NCI-H2171 treated with DMSO at 0.1 percent for 48 hours (cell line): ENCODE measurements at regions not wholly inside any gene's neighbourhood (a gene's known extent, or its start where the extent isn't known, plus 50 kb on each side); places are given as distances from the start of the nearest gene placed in this dataset.

Experiments used
- DNase-seq: peaks from one replicate; lab custom pipeline; 2025; lab: John Stamatoyannopoulos, UW

- DNase-seq = peak; percentile 30
Measured at GRCh38 chr13:99123101-99124045, 77.3 kb upstream of the UBAC2 start.

GRCh38 chr13:99124046-99124400 is 76.6 kb upstream of the UBAC2 start:
- no peak for DNase-seq

- peak; percentile 9 for DNase-seq
Measured at GRCh38 chr13:99124794-99125316, 75.8 kb upstream of the UBAC2 start.

GRCh38 chr13:99125326-99125915 is 75.2 kb upstream of the UBAC2 start:
- no peak for DNase-seq

DNA sequence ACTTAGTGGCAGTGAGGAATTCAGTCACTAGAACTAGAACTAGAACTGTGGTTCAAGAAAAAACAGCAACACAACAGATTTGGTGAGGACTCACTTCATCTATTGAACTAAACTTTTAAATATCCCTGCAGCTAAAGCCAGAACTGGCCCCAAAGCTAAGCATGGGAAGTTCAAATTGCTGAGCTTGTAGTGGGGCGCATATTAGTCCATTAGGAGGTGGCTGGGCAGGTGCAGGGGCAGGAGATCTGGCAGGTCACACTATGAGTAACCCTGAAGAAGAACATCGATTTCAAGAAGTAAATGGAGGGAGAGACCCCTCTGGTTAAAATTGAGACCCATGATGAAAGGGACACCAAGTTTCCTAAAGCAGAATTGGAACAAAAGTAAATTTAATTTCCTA is 73.8 kb upstream of the UBAC2 start:
- DNase-seq = no peak

- no peak for DNase-seq
Measured at GRCh38 chr13:99129050-99129449, 71.6 kb upstream of the UBAC2 start.

DNA sequence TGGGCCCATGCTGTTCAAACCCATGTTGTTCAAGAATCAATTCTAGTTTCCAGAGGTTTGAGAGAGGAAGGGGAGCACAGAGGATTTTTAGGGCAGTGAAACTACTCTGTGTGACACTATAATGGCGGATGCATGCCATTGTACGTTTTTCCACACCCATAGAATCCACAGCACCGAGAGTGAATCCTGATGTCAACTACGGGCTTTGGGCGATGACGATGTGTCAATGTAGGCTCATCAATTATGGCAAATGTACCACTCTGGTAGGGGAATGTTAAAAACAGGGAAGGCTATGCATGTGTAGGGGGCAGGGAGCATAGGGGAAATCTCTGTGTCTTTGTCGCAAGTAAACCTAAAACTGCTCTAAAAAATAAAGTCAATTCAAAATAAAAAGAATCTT is 70.7 kb upstream of the UBAC2 start:
- no peak for DNase-seq

- no peak for DNase-seq
Measured at GRCh38 chr13:99131410-99131809, 69.2 kb upstream of the UBAC2 start.

- no peak for DNase-seq
Measured at GRCh38 chr13:99132295-99132835, 68.3 kb upstream of the UBAC2 start.

GRCh38 chr13:99133230-99133629 is 67.4 kb upstream of the UBAC2 start:
- no peak for DNase-seq

- DNase-seq = no peak
Measured at GRCh38 chr13:99133848-99134247, 66.8 kb upstream of the UBAC2 start.

DNA sequence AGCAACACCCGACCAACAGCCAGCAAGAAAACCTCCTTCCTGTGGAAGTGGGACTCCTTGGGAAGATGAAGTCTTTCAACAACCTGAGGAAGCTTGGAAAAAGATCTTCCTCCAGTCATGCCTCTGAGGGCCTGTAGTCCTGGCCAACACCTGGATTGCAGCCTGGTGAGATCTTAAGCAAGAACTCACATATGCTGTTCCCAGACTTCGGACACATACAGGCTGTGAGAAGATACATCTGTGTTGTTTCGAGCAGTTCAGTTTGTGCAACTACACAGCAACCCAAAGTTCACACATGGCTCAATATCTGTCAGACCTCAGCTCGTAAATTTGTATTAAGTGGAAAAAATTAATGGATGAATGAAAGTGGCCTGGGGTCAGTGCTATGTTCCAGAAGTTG is 65.1 kb upstream of the UBAC2 start:
- DNase-seq = no peak

GRCh38 chr13:99136427-99136954 is 64.2 kb upstream of the UBAC2 start:
- DNase-seq = no peak

GRCh38 chr13:99140831-99141230 is 59.8 kb upstream of the UBAC2 start:
- DNase-seq = no peak

DNA sequence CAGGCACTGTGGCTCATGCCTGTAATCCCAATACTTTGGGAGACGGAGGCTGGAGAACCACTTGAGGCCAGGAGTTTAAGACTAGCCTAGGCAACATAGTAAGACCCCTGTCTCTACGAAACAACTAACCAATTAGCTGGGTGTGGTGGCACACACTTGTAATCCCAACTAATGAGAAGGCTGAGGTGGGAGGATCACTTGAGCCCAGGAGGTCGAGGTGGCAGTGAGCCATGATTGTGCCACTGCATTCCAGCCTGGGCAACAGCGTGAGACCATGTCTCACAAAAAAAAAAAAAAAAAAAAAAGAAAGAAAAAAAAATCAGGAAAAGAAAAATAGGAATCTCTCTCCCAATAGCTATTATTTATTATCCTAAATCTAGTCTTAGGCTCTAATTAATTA is 56.8 kb upstream of the UBAC2 start:
- DNase-seq = no peak

GRCh38 chr13:99144306-99144705 is 56.3 kb upstream of the UBAC2 start:
- DNase-seq = no peak

DNA sequence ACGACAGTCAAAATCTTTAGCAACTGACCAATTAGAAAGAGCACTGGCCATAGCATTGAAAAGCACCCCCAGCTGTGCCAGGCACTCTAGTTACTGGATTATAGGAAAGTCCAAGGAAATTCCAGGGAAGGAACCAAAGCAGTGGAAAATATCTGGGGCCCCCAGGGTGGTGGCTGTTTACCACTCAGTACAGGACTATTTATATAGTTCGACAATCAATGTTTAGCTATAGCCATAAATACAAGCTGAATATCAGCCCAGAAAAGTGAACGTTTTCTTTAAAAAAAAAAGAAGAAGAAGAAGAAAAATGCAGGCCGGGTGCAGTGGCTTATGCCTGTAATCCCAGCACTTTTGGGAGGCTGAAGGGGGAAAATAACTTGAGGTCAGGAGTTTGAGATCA is 55.2 kb upstream of the UBAC2 start:
- DNase-seq = no peak

DNA sequence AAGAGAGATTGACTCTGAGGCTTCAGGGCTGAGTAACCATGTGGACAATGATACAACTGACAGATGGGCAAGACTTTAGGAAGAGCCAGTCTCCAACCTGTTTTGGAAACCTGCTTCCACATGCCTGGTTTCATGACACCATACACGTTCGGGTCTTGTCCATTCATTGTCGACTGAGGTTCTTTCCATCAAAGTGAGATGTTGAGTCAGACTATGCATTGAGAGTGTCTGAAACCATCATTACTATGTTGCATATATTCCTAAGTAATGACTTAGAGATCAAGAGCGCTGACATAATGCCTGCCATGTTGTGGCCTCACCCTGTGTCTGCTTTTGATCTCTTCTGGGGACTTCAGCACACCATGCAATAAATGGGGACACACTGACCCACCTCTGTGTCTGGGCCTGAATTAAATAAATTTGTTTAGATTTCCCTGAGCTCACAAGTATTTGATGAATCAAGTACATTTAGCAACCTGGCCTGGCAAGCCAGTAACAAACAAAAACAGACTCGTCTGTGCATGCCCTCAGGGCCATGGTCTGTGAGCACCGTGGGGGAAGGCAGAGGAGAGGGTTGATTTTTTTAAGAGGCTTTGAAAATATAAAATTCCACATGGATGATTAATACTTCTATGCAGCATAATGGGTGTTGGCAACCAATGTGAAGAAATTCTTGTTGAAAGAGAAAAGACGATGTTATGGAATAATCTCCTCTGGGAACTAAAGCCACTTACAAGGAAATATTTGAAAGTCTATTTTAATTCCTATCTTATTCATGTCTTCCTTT is 49.9 kb upstream of the UBAC2 start:
- peak; percentile 41 for DNase-seq
